NCI-H187 (cell line): ENCODE measurements at regions not wholly inside any gene's neighbourhood (a gene's known extent, or its start where the extent isn't known, plus 50 kb on each side); places are given as distances from the start of the nearest gene placed in this dataset.

Source experiments
- DNase-seq, 2 experiments: peaks; one replicate each; lab custom pipeline; 2025; lab: John Stamatoyannopoulos, UW

DNA sequence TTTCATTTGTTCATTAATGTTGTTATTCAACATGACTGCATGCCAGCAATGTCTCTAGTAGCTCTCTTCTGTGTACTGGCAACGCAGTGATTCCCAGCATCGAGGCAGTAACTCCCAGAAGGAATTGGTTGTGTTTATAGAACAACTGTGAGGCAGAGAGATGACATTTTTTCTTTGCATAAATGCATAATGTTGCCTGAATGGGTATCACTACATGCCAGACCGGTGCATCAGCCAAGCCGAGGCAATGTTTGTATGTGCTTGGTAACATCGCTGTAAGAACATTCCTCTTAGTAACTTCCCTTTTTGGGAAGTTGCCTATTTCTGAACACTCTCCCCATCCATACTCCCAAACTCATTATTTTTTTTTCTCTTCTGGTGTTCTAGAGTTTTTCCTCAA lies 182.9 kb downstream of the HTR7 start:
- DNase-seq: no peak

- DNase-seq: no peak
These were observed 182.2 kb downstream of the HTR7 start for GRCh38 chr10:90675621-90676020.
